Neural cell (in vitro differentiated cells): ENCODE measurements at regions not wholly inside any gene's neighbourhood (a gene's known extent, or its start where the extent isn't known, plus 50 kb on each side); places are given as distances from the start of the nearest gene placed in this dataset.

Experiments
- H2AFZ ChIP-seq: fragments of 200-600, 300-800 bp; sonication (generic), shearing (Covaris generic); 2 replicates; pipeline ENCODE4 v1.6.0; 2014; ENCODE audit warnings: low read depth, mild to moderate bottlenecking, antibody characterized with exemption, low read length, moderate library complexity
- H3F3A ChIP-seq: fragments of 200-600 bp; shearing (Covaris generic); 2 replicates; pipeline ENCODE4 v1.6.1; 2016; ENCODE audit warnings: mild to moderate bottlenecking, moderate library complexity, mixed read lengths, antibody characterized with exemption, low read length; ENCODE audit not compliant: insufficient read depth, poor library complexity, severe bottlenecking
- H3K27ac ChIP-seq: fragments of 200-600, 300-800 bp; sonication (generic), shearing (Covaris generic); 2 replicates; pipeline ENCODE4 v1.5.1; 2014; ENCODE audit warnings: mild to moderate bottlenecking, low read length, moderate library complexity
- H3K27me3 ChIP-seq: fragments of 300-800, 200-600 bp; sonication (generic), shearing (Covaris generic); 2 replicates; pipeline ENCODE4 v1.6.0; 2014; ENCODE audit warnings: mild to moderate bottlenecking, low read depth, low read length, moderate library complexity; ENCODE audit not compliant: insufficient read depth
- H3K36me3 ChIP-seq: fragments of 300-800, 200-600 bp; sonication (generic), shearing (Covaris generic); 2 replicates; pipeline ENCODE4 v1.5.1; 2014; ENCODE audit warnings: mild to moderate bottlenecking, antibody characterized with exemption, low read length, moderate library complexity; ENCODE audit not compliant: insufficient read depth
- H3K4me2 ChIP-seq: fragments of 300-800, 200-600 bp; sonication (generic), shearing (Covaris generic); 2 replicates; pipeline ENCODE4 v1.6.0; 2014; ENCODE audit warnings: mild to moderate bottlenecking, low read length
- H3K4me3 ChIP-seq: fragments of 300-800, 200-600 bp; sonication (generic), shearing (Covaris generic); 2 replicates; pipeline ENCODE4 v1.5.1; 2014; ENCODE audit warnings: mild to moderate bottlenecking, low read length, moderate library complexity
- H3K79me2 ChIP-seq: fragments of 200-600 bp; shearing (Covaris generic); replicated peaks from 2 replicates; pipeline ENCODE4 v1.6.0; 2014; ENCODE audit warnings: mild to moderate bottlenecking, low read length, moderate library complexity; ENCODE audit not compliant: insufficient read depth
- H3K9ac ChIP-seq: fragments of 300-800, 200-600 bp; sonication (generic), shearing (Covaris generic); 2 replicates; pipeline ENCODE4 v1.6.1; 2016; ENCODE audit warnings: mild to moderate bottlenecking, low read length, mixed read lengths
- H3K9me2 ChIP-seq: fragments of 200-600 bp; shearing (Covaris generic); 2 replicates; pipeline ENCODE4 v1.6.1; 2016; ENCODE audit warnings: mild to moderate bottlenecking, low read length, mixed read lengths; ENCODE audit not compliant: insufficient read depth
- H3K9me3 ChIP-seq: fragments of 200-600, 300-800 bp; sonication (generic), shearing (Covaris generic); 2 replicates; pipeline ENCODE4 v1.6.1; 2016; ENCODE audit warnings: mild to moderate bottlenecking, mixed run types, low read length, moderate library complexity, mixed read lengths
- H4K20me1 ChIP-seq: fragments of 200-600 bp; shearing (Covaris generic); 2 replicates; pipeline ENCODE4 v1.6.1; 2016; ENCODE audit warnings: mild to moderate bottlenecking, mixed run types; ENCODE audit not compliant: insufficient read depth
- EP300 ChIP-seq: fragments of 450-650 bp; conservative IDR thresholded peaks from 2 replicates; pipeline ENCODE4 v1.6.1; 2014; ENCODE audit warnings: antibody characterized with exemption, mild to moderate bottlenecking, moderate library complexity; ENCODE audit not compliant: poor library complexity, severe bottlenecking
- EZH2 ChIP-seq: fragments of 200-600, 300-800 bp; shearing (Covaris generic), sonication (generic); IDR thresholded peaks from 2 replicates; pipeline ENCODE4 v1.6.1; 2014; ENCODE audit warnings: antibody characterized with exemption, low read length, borderline replicate concordance, mild to moderate bottlenecking; ENCODE audit not compliant: insufficient read depth, poor library complexity, severe bottlenecking
- MXI1 ChIP-seq: fragments of 450-650 bp; conservative IDR thresholded peaks from 2 replicates; pipeline ENCODE4 v1.6.1; 2014; ENCODE audit warnings: antibody characterized with exemption, mild to moderate bottlenecking; ENCODE audit not compliant: poor library complexity, severe bottlenecking
- POLR2AphosphoS5 ChIP-seq: IDR thresholded peaks from 2 replicates; pipeline ENCODE4 v1.6.1; 2012
- RAD21 ChIP-seq: fragments of 450-650 bp; conservative IDR thresholded peaks from 2 replicates; pipeline ENCODE4 v1.6.1; 2014; ENCODE audit warnings: antibody characterized with exemption, mild to moderate bottlenecking, moderate library complexity
- SMC3 ChIP-seq: fragments of 450-650 bp; conservative IDR thresholded peaks from 2 replicates; pipeline ENCODE4 v1.6.1; 2014; ENCODE audit warnings: antibody characterized with exemption, mild to moderate bottlenecking, moderate library complexity; ENCODE audit not compliant: poor library complexity
- TAF1 ChIP-seq: IDR thresholded peaks from 2 replicates; pipeline ENCODE4 v1.6.1; 2012; ENCODE audit warnings: low read depth
- TF ChIP-seq, protein P1 (sequence below): fragments of 450-650 bp; IDR thresholded peaks from 2 replicates; pipeline ENCODE4 v1.5.1; 2014; ENCODE audit warnings: antibody characterized with exemption, mild to moderate bottlenecking, moderate library complexity; ENCODE audit not compliant: poor library complexity, severe bottlenecking
- TF ChIP-seq, protein P2 (sequence below): IDR thresholded peaks from 2 replicates; pipeline ENCODE4 v1.6.1; 2012; ENCODE audit warnings: borderline replicate concordance

DNA sequence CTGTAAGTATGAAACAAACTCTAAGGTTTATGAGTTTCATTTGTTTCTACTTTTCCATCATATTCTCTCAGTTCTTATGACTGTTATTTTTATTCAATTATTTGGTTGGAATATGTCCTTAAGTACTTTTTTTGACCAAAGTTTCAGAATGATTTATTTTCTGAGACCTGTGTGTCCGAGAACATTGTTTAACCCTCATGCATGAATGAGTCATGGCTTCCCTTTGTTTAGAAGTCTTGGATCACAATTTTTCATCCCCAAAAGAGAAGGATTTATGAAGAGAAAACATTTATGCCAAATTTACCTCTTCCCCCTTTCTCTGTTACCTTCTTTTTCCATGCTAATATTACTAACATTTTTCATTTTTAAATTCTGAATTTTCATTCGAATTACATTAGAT lies 518.0 kb upstream of the NR2F2 start:
- H3K4me2 ChIP-seq = no peak overlapping the region
- H3K27me3 ChIP-seq = no peaks in the 10 kb centered on the region
- H3K27ac ChIP-seq = no peak overlapping the region
- H3F3A ChIP-seq = no peaks in the 10 kb centered on the region
- H3K9me3 ChIP-seq = no peaks in the 10 kb centered on the region
- no peaks in the 10 kb centered on the region for H3K9me2 ChIP-seq
- H3K9ac ChIP-seq = no peak overlapping the region
- no peak overlapping the region for H3K4me3 ChIP-seq
- no peaks in the 10 kb centered on the region for H3K36me3 ChIP-seq
- no peaks in the 10 kb centered on the region for H3K79me2 ChIP-seq
- no peak overlapping the region for H2AFZ ChIP-seq
- no peaks in the 10 kb centered on the region for H4K20me1 ChIP-seq
- TF ChIP-seq, protein P1, sequence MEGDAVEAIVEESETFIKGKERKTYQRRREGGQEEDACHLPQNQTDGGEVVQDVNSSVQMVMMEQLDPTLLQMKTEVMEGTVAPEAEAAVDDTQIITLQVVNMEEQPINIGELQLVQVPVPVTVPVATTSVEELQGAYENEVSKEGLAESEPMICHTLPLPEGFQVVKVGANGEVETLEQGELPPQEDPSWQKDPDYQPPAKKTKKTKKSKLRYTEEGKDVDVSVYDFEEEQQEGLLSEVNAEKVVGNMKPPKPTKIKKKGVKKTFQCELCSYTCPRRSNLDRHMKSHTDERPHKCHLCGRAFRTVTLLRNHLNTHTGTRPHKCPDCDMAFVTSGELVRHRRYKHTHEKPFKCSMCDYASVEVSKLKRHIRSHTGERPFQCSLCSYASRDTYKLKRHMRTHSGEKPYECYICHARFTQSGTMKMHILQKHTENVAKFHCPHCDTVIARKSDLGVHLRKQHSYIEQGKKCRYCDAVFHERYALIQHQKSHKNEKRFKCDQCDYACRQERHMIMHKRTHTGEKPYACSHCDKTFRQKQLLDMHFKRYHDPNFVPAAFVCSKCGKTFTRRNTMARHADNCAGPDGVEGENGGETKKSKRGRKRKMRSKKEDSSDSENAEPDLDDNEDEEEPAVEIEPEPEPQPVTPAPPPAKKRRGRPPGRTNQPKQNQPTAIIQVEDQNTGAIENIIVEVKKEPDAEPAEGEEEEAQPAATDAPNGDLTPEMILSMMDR = no peak
- TF ChIP-seq, protein P2, sequence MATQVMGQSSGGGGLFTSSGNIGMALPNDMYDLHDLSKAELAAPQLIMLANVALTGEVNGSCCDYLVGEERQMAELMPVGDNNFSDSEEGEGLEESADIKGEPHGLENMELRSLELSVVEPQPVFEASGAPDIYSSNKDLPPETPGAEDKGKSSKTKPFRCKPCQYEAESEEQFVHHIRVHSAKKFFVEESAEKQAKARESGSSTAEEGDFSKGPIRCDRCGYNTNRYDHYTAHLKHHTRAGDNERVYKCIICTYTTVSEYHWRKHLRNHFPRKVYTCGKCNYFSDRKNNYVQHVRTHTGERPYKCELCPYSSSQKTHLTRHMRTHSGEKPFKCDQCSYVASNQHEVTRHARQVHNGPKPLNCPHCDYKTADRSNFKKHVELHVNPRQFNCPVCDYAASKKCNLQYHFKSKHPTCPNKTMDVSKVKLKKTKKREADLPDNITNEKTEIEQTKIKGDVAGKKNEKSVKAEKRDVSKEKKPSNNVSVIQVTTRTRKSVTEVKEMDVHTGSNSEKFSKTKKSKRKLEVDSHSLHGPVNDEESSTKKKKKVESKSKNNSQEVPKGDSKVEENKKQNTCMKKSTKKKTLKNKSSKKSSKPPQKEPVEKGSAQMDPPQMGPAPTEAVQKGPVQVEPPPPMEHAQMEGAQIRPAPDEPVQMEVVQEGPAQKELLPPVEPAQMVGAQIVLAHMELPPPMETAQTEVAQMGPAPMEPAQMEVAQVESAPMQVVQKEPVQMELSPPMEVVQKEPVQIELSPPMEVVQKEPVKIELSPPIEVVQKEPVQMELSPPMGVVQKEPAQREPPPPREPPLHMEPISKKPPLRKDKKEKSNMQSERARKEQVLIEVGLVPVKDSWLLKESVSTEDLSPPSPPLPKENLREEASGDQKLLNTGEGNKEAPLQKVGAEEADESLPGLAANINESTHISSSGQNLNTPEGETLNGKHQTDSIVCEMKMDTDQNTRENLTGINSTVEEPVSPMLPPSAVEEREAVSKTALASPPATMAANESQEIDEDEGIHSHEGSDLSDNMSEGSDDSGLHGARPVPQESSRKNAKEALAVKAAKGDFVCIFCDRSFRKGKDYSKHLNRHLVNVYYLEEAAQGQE = no peak
- TF ChIP-seq RAD21 = no peak
- no peak for TF ChIP-seq TAF1
- no peak for TF ChIP-seq POLR2AphosphoS5
- no peak for TF ChIP-seq EP300
- no peak for TF ChIP-seq EZH2
- no peak for TF ChIP-seq MXI1
- TF ChIP-seq SMC3 = no peak

DNA sequence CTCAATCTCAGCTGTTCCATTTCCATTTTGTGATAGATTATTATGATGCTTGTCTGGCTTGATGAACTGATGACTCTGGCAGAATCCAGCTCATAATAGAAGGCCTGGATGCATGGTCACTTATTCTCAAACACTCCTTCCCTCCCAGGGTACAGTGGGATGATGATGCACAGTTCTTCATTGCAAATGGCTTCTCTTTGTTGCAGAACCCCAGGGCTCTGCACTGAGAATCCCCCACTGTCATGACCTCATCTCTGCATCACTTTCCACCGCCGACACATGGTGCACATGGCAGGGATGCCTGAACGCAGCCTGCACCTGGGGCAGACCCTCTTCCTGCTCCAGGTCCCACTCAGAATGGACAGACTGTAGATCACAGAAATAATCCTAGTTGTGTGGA lies 515.6 kb upstream of the NR2F2 start:
- H3K4me2 ChIP-seq = no peak overlapping the region
- no peak overlapping the region for H3K4me3 ChIP-seq
- no peak overlapping the region for H2AFZ ChIP-seq
- no peak overlapping the region for H3K27ac ChIP-seq
- no peaks in the 10 kb centered on the region for H3K9me3 ChIP-seq
- H3K27me3 ChIP-seq = no peaks in the 10 kb centered on the region
- no peaks in the 10 kb centered on the region for H3K9me2 ChIP-seq
- no peaks in the 10 kb centered on the region for H3F3A ChIP-seq
- H3K9ac ChIP-seq = no peak overlapping the region
- H4K20me1 ChIP-seq = no peaks in the 10 kb centered on the region
- H3K79me2 ChIP-seq = no peaks in the 10 kb centered on the region
- TF ChIP-seq SMC3 = no peak
- no peak for TF ChIP-seq POLR2AphosphoS5
- no peak for TF ChIP-seq RAD21
- TF ChIP-seq, protein P1 = no peak
- TF ChIP-seq, protein P2 = no peak
- TF ChIP-seq EZH2 = no peak
- TF ChIP-seq TAF1 = no peak
- TF ChIP-seq MXI1 = no peak
- no peak for TF ChIP-seq EP300
- H3K36me3 ChIP-seq = no peaks in the 10 kb centered on the region
